ENCODE measurements at regions not wholly inside any gene's neighbourhood (a gene's known extent, or its start where the extent isn't known, plus 50 kb on each side); places are given as distances from the start of the nearest gene placed in this dataset.

DNA sequence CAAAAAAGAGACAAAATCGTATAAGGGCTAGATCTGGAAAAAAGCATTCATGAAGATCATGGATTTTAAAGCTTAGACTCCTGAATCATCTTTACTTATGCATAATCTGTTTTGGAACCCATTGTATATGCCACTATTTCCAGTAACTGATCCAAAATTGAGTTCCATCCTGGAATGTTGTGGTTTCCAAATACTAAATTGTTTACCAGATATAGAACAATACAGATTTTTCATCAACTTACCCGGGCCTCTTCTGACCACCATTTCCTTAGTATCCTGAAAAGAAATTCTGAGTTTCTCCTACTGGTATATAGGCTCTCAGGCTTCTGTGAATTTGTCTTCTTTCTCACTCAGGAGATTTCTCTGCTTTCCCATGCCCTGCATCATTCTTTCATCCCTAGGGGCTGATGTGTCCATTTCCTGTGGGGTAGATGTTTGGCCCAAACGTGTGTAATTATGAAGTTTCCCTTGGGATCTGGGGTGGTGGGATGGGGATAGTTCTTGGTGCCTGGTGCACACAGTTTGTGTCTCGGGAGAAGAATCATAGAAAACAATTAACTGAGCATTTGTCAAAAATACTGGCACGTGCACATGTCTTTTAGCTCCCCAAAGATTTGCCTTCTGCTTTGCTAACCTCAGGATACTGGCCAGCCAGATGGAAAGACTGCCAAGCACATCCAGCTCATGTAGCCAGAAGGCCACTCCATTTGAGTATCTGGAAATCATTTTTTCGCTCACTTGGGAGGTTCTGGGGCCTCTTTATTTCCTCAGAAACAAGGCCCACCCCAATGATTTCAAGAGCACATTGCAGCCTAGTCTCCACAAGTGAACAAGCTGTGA, 127.8 kb downstream of the NTMT2 start:
- peak; percentile 59 for DNase-seq

DNA sequence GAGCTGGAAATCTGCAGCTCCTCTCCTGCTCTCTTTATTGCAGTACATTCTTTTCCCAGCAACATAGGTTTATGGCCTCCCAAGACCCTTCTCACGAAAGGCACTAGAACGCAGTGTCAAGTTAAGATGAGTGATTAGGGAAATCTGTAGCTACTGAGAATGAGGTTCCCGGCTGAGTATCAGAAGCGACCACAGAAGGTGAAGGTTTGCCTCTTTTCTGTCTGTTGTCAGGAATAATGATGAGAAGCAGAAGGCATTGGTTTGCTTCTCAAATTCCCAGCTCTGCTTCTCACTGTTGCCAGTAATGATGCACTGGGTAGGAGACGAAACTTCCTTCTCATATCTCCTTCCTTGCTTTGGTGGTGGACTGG, 128.4 kb downstream of the NTMT2 start:
- peak; percentile 57 for DNase-seq

DNA sequence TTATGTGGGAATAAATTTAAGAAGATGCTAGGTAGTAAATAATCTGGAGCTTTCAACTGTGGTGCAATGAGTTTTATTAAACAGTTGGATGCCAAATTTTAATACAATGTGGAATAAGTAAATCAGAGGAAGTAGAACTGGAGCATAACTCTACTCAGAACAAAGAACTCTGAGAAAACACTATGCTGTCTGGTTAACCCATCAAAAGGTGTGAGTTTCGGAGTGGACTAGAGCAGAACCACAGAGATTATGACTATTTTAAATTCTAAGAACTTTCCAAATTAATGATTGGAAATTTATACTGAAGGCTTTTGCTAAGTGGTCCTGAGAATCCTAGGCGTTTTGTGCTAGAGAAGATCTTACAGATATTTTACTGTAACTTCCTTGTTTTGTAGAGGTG, 132.2 kb downstream of the NTMT2 start:
- no peak for DNase-seq

DNA sequence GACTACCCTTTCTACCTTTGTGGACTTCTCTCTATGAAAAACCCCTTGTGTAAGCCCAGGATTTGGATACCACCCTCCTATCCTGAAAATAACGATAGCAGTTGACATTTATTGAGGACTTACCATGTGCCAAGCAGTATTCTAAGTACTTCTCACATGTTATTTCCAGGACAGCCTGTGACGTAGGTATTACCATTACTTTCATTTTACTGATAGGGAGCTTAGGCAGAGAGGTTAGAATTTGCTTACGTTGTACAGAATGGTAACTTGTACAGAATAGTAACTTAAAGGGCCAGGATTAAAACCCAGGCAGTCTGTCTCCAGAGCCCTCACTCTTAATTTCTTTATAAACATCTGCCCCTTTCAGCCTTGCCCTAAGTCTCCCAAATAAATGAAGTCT, 138.3 kb downstream of the NTMT2 start:
- no peak for DNase-seq

DNA sequence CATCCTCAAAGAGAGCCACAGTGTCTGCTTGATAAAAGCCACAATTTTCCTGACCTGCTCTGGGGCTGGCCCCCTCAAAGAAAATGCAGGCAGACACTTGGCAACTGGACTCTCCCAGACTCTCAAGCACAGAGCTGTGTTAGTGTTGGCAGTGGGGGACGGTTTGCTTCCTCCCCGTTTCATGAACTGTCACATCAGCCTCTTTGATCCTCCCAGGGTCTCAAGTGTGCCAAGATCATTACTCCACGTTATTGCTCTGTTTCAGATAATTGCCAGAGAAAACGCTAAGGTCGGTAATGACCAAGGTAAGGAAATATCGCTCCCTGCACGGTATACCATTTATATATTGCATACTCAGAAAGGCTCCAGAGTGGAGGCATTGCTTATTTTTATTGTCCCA, 138.8 kb downstream of the NTMT2 start:
- no peak for DNase-seq

DNA sequence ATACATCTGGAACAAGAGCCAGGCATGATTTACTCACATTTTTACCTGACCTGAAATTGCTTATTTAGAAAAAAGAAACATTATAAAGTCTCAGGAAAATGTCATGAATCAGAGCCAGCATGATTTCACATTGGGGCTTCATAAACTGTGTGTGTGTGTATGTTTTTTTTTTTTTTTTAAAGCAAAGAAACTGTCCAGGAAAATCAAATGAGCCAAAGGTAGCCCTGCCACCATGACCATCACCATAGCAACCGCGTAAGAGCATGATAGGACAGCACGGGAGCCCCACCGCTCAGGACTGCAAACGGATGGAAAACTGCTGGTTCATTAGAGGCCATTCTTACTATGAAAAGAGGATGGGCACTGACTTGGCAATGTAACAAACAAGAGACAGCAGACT, 139.2 kb downstream of the NTMT2 start:
- no peak for DNase-seq

DNA sequence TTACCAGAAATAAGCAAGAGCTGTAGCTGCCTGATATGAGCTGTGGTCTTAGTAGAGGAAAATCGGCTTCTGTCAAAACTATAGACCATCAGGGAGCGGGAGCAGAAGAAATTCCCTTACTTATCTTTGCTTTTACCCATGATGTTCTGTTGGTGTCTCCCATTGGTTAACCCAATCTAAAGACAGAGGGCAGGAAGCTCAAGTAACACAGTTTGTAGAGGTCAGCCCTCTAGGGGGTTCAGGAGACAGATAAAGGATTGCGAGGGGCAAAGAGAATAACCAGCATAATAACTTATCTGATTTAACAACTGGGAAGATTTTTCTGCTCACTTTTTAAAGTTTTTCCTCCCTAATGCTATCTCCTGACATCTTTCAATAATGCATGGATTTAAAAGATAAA, 142.4 kb downstream of the NTMT2 start:
- DNase-seq: no peak

DNA sequence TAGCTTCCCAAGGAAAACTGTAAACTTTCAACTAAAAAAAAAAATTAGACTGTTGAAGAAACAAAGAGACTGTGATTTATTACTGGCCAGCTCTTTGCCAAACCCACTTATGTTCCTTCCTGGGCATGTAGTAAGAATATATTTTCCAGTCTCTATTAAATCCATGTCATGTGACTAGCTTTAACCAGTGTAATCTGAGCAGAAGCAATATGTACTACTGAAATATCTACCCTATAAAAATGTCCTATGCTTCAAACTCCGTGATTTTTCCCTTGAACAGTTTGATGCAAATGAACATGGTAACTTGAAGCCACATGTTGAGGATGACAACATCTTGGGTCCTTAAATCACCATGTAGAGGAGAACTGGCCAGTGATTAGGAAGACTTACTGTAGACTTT, 144.5 kb downstream of the NTMT2 start:
- peak; percentile 40 for DNase-seq

DNA sequence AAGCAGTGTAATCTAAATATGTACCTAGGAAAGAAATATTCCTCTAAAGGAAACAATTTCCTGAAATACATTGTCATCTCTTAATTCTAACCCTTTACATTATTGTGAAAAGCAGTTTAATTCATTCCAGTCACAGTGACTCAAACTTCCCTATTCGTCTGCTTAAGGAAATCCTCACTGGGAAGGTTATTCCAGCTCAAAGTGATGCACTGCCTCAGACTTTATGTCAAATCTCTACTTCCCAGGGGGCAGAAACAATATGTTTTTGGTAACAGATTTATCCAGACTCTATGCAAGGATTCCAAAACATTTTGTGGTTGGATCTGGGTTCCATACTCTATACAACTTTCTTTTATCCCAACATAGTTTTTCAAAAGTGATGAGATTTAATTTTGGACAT, 145.2 kb downstream of the NTMT2 start:
- DNase-seq: peak; percentile 94

DNA sequence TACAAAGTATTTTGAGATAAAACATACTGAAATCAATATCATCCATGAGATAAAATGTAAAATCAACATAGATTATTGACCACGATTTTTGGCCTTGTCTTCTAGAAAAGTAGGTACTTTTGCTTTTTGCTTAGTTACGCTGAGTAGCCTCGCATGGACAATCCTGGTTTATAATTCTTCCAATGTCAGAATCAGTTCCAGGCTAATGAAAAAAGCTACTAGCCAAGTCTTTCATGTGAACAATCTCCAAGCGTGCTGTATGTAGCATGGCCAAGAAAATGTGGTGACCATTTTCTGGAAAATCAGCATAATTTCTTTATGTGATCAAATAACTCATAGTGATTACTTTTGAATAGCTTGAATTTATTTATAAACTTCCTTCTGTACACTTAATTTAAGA, 145.8 kb downstream of the NTMT2 start:
- DNase-seq: no peak

DNA sequence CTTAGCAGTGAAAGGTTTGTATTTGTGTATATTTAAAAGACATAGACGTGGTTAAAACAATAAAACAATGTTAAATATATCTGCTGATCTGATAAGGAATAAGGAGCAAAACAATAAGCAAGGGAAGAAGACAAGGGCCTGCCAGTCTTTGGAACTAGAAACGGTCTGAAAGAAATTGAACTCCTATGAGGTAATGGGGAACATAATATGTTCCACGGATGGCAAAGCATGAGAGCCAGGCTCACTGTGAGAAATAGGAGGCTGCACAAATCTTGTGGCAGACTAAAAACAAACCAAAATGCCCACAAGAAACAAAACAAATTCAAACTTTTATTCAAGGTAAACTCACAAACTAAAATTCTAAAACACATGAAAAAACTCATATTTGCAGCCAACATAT, 150.5 kb downstream of the NTMT2 start:
- DNase-seq: no peak

DNA sequence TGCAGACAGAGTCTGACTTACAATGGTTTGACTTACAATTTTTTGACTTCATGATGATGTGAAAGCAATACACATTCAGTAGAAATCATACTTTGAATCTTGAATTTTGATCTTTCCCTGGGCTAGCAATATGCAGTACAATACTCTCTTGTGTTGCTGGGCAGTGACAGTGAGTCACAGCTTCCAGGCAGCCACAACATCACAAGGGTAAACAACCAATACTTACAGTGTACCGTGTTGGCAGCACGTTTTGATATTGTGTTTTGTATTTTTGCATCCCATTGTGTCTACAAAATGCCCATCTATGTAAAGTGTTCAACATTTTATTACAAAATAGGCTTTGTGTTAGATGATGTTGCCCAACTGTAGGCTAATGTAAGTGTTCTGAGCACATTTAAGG, 150.9 kb downstream of the NTMT2 start:
- DNase-seq: no peak

DNA sequence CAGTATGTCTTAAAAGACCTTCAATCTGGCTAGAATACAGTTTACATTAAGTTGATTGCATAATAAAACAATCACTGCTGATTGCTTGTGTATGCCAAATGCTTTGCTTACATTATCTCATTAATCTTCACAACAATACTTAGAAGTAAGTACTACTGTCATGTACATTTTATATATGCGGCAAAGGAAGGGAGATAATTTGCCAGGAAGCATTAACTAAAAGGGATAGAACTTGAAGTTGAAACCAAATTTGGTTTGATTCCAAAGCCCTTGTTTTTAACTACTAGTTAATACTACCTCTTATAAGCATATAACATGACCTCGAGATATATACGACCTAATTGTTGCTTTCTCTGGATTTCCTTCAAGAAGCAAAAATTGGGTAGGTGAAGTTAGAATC, 155.8 kb downstream of the NTMT2 start:
- no peak for DNase-seq

DNA sequence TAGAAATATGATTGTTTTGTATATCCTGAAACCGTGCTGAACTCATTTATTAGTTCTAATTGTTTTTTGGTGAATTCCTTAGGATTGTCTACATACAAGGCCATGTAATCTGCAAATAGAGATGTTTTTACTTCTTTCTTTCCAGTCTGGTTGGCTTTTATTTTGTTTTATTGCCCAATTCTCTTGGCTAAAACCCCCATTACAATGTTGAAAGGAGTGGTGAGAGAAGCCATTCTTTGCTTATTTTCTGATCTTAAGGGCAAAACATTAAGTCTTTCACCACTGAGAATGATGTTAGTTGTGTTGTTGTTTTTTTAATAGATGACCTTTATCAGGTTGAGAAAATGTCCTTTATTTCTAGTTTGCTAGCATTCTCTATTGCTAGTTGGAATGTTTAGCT, 157.3 kb downstream of the NTMT2 start:
- DNase-seq: no peak

DNA sequence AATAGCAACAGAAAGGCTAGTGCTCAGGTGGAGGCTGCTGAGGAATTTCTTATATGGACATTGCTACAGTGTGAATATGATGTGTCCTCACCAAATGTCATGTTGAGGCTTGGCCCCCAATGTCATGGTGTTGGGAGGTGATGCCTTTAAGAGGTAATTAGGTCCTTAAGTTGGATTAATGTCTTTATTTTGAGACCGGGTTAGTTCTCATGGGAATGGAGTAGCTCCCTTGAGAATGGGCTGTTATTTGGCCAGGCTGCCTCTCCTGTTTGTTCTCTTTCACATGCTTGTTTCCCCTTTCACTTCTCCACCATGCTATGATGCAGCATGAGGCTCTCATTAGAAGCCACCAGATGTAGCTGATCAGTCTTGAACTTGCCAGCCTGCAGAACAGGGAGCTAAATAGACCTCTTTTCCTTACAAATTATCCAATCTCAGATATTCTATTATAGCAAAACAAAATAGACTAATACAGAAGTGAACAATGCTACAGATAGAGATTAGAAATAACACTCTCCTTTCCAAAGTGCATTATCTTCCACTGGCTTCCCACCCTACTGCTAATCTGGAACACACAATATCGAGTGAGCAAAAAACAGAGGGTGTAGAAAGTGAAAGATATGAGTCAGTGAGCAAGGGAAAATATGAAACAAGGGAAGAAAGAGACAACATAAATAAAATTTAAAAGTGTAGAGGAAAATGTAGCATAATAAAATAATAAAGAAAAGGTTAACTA, 160.2 kb downstream of the NTMT2 start:
- no peak for DNase-seq

DNA sequence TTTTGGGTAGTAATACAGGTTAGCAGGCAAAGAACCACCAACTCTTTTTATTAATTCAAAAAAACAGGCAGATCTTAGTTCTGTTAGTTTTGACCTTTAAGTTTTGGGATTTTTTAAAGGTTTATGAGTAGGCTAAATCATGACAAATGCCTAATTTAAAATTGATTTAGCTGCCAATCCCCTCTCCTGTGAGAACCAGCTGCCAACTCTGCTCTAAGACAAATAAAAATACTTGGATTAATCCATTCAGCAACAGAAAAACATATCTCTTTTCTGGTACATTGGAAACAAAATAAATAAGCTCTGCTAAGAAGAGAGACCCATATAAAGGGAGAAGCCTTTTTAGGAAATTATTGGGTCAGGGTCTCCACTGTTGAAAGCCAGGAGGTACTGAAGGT, 160.8 kb downstream of the NTMT2 start:
- no peak for DNase-seq

DNA sequence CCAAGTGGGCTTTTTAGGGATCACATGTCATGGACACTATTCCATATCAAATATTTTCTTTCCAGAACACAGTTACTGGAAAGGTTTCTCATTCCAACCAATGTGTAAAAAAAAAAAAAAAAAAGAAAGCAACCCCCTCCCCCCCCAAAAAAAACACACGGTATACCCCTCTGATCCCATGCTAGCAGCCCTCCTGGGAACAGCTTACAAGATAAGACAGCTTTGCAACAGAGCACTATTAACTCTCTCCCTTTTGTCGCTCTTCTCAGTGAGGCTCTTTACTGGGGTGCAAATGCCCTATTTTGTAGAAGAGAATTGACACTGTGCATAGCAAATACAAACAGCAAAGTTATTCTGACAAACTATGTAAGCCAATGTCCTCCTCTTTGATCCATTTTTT, 161.2 kb downstream of the NTMT2 start:
- DNase-seq: no peak

DNA sequence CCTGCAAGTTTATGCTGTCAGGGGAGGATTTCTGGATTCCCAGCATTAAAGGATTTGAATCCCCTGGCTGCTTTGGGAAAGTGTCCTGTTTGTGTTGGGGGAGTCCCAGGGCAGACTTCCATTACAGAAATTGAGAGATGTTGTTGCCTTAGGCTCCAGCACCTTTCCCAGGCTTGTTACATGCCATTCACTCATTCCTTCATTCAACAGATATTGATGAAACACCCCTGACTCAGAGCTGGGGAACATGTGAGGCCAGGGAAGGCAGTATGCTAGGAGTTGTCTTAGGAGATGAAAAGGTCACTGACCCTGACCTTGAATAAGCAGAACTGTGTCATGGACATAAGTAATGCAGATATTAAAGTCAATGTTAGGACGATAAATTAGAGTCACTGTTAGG, 161.7 kb downstream of the NTMT2 start:
- DNase-seq: peak; percentile 69

DNA sequence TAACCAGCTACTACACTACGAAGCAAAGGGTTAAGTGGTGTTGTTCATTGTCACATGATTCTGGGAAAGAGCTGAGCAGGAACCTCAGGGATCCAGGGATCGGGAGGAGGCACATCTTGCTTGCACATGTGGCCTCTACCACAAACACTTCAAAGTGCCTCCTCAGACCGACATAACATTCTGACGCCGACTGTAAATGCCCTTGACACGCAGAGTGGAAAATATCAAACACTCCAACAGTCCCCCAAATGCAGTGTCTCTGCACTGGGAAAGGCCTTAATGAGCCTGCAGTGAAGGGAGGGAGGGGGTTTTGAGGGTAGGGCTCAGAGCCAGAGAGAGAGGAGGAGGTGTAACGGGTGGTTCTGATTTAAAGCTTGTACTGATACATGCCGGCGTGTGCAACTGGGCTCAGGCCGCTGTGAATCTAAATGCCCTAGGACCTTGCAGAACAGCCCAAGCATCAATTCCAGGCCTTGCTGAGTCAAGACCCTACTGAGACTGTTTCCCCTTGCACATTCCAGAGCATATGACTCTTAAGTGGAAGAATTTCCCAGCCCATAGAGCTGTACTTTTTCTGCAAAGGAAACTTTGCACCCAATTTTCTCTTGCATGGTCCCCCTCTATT, 163.7 kb downstream of the NTMT2 start:
- peak; percentile 99 for DNase-seq

DNA sequence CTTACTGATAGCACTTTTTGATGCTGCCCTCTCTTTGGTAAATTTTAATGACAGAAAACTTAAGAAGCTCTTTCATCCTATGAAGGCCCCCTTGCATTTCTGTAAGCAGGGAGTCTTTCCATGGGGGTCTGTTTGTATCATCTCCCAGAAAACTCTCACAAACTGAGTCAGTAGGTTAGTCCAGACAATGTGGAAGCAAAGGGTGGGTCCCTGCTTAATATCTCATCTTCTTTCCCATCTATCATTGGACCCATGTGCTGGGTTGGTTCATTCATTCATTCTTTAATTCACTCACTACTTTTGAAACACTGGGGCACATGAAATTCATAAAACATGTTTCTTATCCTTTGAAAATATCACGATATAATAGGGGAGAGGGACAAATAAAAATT, 164.3 kb downstream of the NTMT2 start:
- DNase-seq: no peak

DNA sequence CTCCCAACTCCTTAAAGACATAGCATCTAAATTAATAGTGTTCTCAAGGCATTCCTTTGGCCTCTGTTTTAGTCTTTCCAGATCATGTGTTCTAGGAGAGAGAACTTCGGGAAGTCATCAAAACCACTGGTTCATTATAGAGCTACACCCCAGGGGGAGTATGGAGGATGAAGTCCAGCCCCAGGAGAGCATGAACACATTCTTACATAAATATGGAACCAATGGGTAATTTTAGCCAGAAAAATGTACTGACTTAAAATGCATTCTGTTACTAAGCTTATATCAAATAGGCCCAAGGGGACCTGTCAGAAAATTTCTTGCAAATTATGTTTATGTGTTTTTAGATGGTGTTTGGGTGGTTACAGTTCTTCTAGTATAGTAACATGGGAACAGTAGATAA, 165.2 kb downstream of the NTMT2 start:
- peak; percentile 68 for DNase-seq

DNA sequence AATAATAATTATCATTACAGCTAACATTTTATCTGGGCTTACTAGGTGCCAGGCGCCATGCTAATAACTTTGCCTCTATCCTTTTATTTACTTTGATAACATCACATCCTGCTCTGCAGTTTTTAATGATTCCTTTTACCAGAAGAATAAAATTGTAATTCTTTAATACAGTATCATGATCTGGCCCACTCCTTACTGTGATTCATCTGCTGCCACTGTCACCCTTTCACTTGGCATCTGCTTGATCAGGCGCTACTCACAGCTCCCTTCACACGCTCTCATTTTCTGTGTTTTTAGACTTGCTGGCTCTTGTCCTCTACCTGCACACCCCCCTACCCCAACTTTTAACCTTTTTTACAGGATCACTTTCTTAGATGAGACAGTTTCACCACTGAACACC, 167.5 kb downstream of the NTMT2 start:
- no peak for DNase-seq

DNA sequence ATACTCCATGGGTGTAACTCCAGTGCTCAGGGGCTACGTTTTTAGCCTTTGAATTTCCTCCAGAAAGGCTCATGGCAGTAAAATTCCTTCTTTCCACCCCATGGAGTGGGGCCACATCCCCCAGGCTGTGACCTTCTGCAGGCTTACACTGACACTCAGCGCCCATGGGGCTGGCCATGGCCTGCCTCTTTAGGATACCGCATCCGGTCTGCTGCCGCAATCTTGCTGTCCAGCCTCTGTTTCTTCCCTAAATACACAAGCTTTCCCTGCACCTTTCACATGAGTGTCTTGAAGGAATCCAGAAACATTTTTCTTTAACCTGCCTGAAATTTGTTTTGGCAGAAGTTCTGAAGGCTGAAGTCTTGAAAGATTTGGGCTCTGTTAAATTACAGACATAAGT, 170.5 kb downstream of the NTMT2 start:
- DNase-seq: no peak

DNA sequence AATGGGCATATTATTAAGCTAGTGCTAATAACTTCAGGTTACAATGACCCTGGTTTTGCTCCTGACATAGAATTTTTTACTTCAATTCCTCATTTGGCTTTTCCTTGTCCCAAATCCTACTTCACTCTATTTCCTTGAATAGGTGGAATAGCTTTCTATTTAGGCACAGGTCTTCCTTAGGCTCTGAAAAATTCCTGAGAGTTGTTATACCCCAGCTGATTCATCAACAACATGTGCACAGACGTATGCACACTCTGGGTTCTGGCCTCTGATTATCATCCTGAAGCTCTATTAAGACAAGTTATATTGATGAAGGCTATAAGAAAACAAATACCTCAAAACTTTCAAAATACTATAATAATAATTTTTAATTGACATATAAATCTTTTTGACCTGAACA, 172.4 kb downstream of the NTMT2 start:
- DNase-seq: peak; percentile 55

Measured in fibroblast of skin of right biceps (primary cell).